Heart left ventricle (tissue), 16 donors: ENCODE measurements at regions not wholly inside any gene's neighbourhood (a gene's known extent, or its start where the extent isn't known, plus 50 kb on each side); places are given as distances from the start of the nearest gene placed in this dataset.

Source experiments
- ATAC-seq, 4 donors: fragments of 200-7000 bp; cut with Tn5 transposase; one replicate each; pipeline ENCODE4 v1.9.1; 2020 to 2022; ENCODE audit warnings: moderate library complexity in 4 of 4, mild to moderate bottlenecking in 3 of 4, moderate number of reproducible peaks in 1 of 4
- DNase-seq, 5 donors: peaks; one replicate each; pipeline ENCODE4 v3.0.0-alpha.2; 2020
- H3K27ac ChIP-seq, 12 donors: fragments of 200-600 bp; sonication (generic) in 4 of 12; one replicate each; pipeline versions ENCODE4 v1.5.0 to v1.8.0; 2016 to 2022; ENCODE audit warnings: mild to moderate bottlenecking in 2 of 12
- H3K27me3 ChIP-seq, 9 donors: fragments of 200-600 bp; sonication (generic) in 2 of 9; one replicate each; pipeline versions ENCODE4 v1.5.1 to v1.8.0; 2016 to 2022; ENCODE audit warnings: mild to moderate bottlenecking in 3 of 9
- H3K36me3 ChIP-seq, 9 donors: fragments of 200-600 bp; sonication (generic) in 2 of 9; one replicate each; pipeline versions ENCODE4 v1.5.0 to v1.8.0; 2018 to 2022; ENCODE audit warnings: mild to moderate bottlenecking in 2 of 9
- H3K4me1 ChIP-seq, 12 donors: fragments of 200-600 bp; sonication (generic) in 4 of 12; one replicate each; pipeline versions ENCODE4 v1.5.0 to v1.8.0; 2016 to 2022; ENCODE audit warnings: mild to moderate bottlenecking in 3 of 12
- H3K4me3 ChIP-seq, 12 donors: fragments of 200-600 bp; sonication (generic) in 4 of 12; one replicate each; pipeline versions ENCODE4 v1.5.0 to v1.8.0; 2017 to 2022; ENCODE audit warnings: mild to moderate bottlenecking in 9 of 12, moderate library complexity in 4 of 12
- H3K9me3 ChIP-seq, 12 donors: fragments of 200-600 bp; sonication (generic) in 4 of 12; one replicate each; pipeline versions ENCODE4 v1.5.0 to v1.8.0; 2016 to 2022; ENCODE audit warnings: mild to moderate bottlenecking in 1 of 12
- POLR2A ChIP-seq, 2 donors: fragments of 450-650 bp; IDR thresholded peaks; one replicate each; pipeline ENCODE4 v1.6.1; 2017; ENCODE audit warnings: antibody characterized with exemption in 2 of 2, mild to moderate bottlenecking in 2 of 2, moderate library complexity in 2 of 2
- WGBS, 4 donors: extraction: QIAGEN DNeasy Blood & Tissue Kit in 2 of 4; methylation state at CpG; one replicate each; pipeline versions ENCODE4 v1.1.5 to v1.1.7; 2013 to 2018; 5-methylcytosine and 5-hydroxymethylcytosine counted together
- intact Hi-C, 10 donors: fragments of 100-400 bp; cut with DNase I; formaldehyde crosslinking; loops; one replicate each; pipeline versions ENCODE4 v1.11.1 to v1.14.2; 2022
- TF ChIP-seq, protein P1 (sequence below), 12 donors: fragments of 200-600 bp; sonication (generic) in 4 of 12; IDR thresholded peaks; one replicate each; pipeline versions ENCODE4 v1.5.0 to v1.8.0; 2018 to 2022; ENCODE audit warnings: antibody characterized with exemption in 12 of 12, mild to moderate bottlenecking in 5 of 12
- donor health status: ischemic (EF 13 %, LVEDD 7.1; RV severe dilation, severe dysfunction).
- donor health status: healthy with polysubstance abuse.
- donor health status: DM: no; HTN: yes; CAD: no.
- donor health status: DM: no; HTN: no; CAD: no.
- donor health status: ischemic (EF 25% LVEDD 6.9; RV normal size, moderate dysfunction).
- donor health status: ischemic (EF 25% LVEDD 5.7; RV mildly dilated, moderate dysfunction).
- donor health status: healthy.
- donor health status: DM: yes; HTN: yes; CAD: no.
- donor health status: ischemic (EF 35%, LVEDD 5.7; RV mildly dilated, moderate dysfunction).
- donor health status: nonischemic (EF 11% LVEDD 7.7; RV severe dilation, severe dysfunction).
- donor health status: DM: yes; HTN: yes; CAD: no.
- donor health status: PGD.
- donor health status: ischemic (EF 29% LVEDD 5.4; RV normal size, mild dysfunction).
- donor health status: nonischemic (EF 23%, LVEDD 6.1; RV moderate dilation, normal function).

DNA sequence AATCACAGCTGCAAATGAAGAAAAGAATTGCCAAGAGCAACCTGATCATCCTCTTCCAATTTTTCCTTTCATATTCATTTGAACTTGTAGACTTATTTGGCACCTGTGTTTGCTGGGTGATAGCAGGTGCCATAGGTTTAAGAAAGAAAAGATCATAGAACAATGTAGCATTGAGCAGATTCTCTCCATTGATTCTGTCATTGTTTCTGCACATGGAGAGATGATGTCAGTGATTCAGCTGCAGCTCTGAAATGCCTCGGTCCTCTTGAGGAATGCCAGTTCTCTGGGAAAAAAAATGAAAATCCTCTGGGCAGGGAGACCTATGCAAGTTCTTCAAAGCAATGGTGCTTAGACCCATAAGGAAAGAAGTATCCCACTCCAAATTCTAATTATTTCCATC is 418.1 kb upstream of the KLF4 start:
- H3K9me3 ChIP-seq = peaks cover 0 to 19% (median 0%) of the 10 kb centered on the region in 12 donors
- TF ChIP-seq, protein P1, sequence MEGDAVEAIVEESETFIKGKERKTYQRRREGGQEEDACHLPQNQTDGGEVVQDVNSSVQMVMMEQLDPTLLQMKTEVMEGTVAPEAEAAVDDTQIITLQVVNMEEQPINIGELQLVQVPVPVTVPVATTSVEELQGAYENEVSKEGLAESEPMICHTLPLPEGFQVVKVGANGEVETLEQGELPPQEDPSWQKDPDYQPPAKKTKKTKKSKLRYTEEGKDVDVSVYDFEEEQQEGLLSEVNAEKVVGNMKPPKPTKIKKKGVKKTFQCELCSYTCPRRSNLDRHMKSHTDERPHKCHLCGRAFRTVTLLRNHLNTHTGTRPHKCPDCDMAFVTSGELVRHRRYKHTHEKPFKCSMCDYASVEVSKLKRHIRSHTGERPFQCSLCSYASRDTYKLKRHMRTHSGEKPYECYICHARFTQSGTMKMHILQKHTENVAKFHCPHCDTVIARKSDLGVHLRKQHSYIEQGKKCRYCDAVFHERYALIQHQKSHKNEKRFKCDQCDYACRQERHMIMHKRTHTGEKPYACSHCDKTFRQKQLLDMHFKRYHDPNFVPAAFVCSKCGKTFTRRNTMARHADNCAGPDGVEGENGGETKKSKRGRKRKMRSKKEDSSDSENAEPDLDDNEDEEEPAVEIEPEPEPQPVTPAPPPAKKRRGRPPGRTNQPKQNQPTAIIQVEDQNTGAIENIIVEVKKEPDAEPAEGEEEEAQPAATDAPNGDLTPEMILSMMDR (IDR thresholded peaks at IDR 0.05) = no peak
- no peak for TF ChIP-seq POLR2A (IDR thresholded peaks at IDR 0.05)
- ATAC-seq = no peak
- no peaks in the 10 kb centered on the region for H3K36me3 ChIP-seq
- WGBS, 4 donors = 26 to 65% (median 31%) methylated on average over 1 of the region's 1 CpG
- H3K4me1 ChIP-seq = peaks cover 0 to 18% (median 0%) of the 10 kb centered on the region in 12 donors
- H3K27ac ChIP-seq = no peak overlapping the region
- intact Hi-C loops = no loop called here
- no peak for DNase-seq
- no peaks in the 10 kb centered on the region for H3K27me3 ChIP-seq
- H3K4me3 ChIP-seq = no peak overlapping the region

DNA sequence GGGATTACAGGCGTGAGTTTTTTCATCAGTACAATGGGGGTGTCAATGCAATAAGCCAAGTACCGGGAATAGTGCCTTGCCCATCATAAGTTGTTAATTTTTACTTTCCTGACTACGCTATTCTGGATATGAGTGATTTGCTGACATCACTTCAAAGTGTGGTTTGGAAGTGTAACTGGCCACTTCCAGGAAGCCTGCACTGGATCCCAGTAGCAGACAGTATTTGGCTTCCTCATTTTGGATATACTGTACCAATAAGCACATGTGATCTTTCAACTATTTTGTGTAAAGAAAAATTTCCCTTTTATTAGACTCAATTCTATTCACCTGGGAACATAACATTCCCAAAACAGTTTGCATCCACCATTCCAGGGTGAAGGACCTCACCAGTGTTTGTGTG is 417.7 kb upstream of the KLF4 start:
- peak in 3 of 4 donors; percentile 38 to 63 (median 41) for ATAC-seq

GRCh38 chr9:107906074-107906473 is 416.5 kb upstream of the KLF4 start:
- Histone ChIP-seq H3K27ac (no peak overlapping the region), H3K9me3 (peaks cover 0 to 13% (median 0%) of the 10 kb centered on the region in 12 donors), H3K36me3 (no peaks in the 10 kb centered on the region), H3K27me3 (no peaks in the 10 kb centered on the region), H3K4me1 (peaks cover 0 to 18% (median 0%) of the 10 kb centered on the region in 12 donors), H3K4me3 (no peak overlapping the region)
- TF ChIP-seq POLR2A (IDR thresholded peaks at IDR 0.05) = no peak
- TF ChIP-seq, protein P1 (IDR thresholded peaks at IDR 0.05) = no peak
- intact Hi-C loops = no loop called here
- WGBS, 4 donors = 76 to 86% (median 80%) methylated on average over 1 of the region's 1 CpG
- DNase-seq = no peak
- no peak for ATAC-seq

More for the DNA sequence above, 417.7 kb upstream of the KLF4 start:
- WGBS, 4 donors = 86 to 92% (median 90%) methylated on average over 3 of the region's 3 CpGs
- no peaks in the 10 kb centered on the region for H3K27me3 ChIP-seq
- H3K4me1 ChIP-seq = peaks cover 0 to 18% (median 0%) of the 10 kb centered on the region in 12 donors
- no peak overlapping the region for H3K4me3 ChIP-seq
- intact Hi-C loops = no loop called here
- no peak for DNase-seq
- peaks cover 0 to 18% (median 0%) of the 10 kb centered on the region in 12 donors for H3K9me3 ChIP-seq
- no peaks in the 10 kb centered on the region for H3K36me3 ChIP-seq
- TF ChIP-seq POLR2A (IDR thresholded peaks at IDR 0.05) = no peak
- TF ChIP-seq, protein P1 (IDR thresholded peaks at IDR 0.05) = no peak
- no peak overlapping the region for H3K27ac ChIP-seq

DNA sequence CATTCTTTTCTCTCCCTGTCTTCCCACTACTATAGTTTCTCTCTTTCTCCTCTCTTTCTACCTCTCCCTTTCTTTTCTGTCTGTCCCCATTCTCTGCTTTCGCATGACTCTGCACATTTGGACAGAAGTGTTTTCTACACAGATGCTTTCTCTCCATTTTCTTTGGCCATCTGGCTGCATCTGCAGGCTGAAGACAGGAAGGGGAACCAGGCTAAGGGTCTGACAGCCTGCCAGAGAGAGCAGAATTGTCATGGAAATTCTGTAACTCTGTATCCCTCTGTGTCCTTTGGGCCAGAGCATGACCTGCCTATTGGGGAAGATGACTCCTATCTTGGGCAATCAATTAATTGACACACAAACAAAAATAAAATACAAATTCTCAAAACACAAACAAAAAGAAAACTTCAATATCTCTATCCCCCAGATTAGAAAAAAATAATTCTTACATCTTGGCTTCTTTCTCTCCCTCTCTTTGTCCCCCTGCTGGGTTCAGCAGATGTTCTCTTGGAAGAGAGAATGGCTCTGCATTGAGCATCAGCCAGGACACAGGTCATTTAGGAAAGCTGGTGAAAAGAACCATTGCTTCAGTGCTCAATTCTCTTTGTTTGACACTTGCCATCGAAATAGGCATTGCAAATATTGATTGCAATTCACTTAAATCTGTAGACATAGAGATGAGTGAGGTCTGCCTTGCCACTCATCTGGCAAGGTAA is 415.9 kb upstream of the KLF4 start:
- no peaks in the 10 kb centered on the region for H3K27me3 ChIP-seq
- H3K36me3 ChIP-seq = no peaks in the 10 kb centered on the region
- TF ChIP-seq, protein P1 (IDR thresholded peaks at IDR 0.05) = no peak
- no peak for TF ChIP-seq POLR2A (IDR thresholded peaks at IDR 0.05)
- peak in 3 of 4 donors; percentile 44 to 69 (median 68) for ATAC-seq
- H3K4me3 ChIP-seq = no peak overlapping the region
- peak in 4 of 5 donors; percentile 13 to 51 (median 30) for DNase-seq
- peaks cover 0 to 13% (median 0%) of the 10 kb centered on the region in 12 donors for H3K9me3 ChIP-seq
- H3K27ac ChIP-seq = no peak overlapping the region
- 64 to 80% (median 69%) methylated on average over 2 of the region's 2 CpGs for WGBS, 4 donors
- H3K4me1 ChIP-seq = peaks cover 0 to 18% (median 0%) of the 10 kb centered on the region in 12 donors
- intact Hi-C loops = no loop called here
